ENCODE measurements at regions not wholly inside any gene's neighbourhood (a gene's known extent, or its start where the extent isn't known, plus 50 kb on each side); places are given as distances from the start of the nearest gene placed in this dataset.

DNA sequence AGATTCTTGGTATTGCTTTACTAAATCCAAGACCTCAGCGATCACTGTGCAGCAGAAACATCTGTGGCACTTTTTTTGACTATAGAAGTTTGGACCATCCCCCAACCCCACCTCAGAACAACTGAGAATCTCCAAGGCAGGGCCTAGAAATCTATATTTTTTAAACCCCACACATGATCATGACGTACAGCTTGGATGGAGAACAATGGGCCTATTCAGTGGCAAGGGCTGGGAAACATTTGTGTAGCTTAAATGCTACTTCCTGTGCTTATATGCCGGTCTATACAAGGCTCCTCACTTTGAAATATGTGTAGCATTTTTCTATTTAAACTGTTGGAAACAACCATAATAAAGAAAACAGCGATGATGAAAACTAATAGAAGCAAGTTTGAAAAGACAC, 55.1 kb upstream of the SPRED1 start:
- no peak for DNase-seq (ENCODE audit: low read depth, low spot score)
- no peak overlapping the region for H3K4me3 ChIP-seq (ENCODE audit: low read depth, low read length)
- in situ Hi-C loops (cut with HindIII; ENCODE audit: low sequenced_read_pairs), result no loop called here
- TF ChIP-seq, protein P1, sequence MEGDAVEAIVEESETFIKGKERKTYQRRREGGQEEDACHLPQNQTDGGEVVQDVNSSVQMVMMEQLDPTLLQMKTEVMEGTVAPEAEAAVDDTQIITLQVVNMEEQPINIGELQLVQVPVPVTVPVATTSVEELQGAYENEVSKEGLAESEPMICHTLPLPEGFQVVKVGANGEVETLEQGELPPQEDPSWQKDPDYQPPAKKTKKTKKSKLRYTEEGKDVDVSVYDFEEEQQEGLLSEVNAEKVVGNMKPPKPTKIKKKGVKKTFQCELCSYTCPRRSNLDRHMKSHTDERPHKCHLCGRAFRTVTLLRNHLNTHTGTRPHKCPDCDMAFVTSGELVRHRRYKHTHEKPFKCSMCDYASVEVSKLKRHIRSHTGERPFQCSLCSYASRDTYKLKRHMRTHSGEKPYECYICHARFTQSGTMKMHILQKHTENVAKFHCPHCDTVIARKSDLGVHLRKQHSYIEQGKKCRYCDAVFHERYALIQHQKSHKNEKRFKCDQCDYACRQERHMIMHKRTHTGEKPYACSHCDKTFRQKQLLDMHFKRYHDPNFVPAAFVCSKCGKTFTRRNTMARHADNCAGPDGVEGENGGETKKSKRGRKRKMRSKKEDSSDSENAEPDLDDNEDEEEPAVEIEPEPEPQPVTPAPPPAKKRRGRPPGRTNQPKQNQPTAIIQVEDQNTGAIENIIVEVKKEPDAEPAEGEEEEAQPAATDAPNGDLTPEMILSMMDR (IDR thresholded peaks at IDR 0.05; ENCODE audit: low read depth, low read length), result no peak

DNA sequence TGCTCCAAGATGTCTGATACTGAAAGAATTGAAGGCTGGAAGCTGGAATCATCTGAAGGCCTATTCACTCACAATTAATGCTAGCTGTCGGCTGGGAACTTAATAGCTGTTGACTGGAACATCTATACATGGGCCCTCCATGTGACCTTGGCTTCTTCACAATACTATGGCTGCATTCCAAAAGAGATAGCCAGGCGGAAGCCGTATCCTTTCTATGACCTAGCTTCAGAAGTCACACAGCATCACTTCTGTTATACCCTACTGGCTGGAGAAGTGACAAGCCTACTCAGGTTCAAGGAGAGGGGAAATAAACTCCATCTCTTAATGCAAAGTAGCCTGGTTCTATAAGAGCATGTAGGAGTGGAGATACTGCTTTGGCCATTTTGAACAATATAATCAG, 50.9 kb upstream of the SPRED1 start:
- in situ Hi-C loops (cut with HindIII; ENCODE audit: low sequenced_read_pairs), result no loop called here
- no peak overlapping the region for H3K4me3 ChIP-seq (ENCODE audit: low read depth, low read length)
- TF ChIP-seq, protein P1 (IDR thresholded peaks at IDR 0.05; ENCODE audit: low read depth, low read length), result no peak
- no peak for DNase-seq (ENCODE audit: low read depth, low spot score)

DNA sequence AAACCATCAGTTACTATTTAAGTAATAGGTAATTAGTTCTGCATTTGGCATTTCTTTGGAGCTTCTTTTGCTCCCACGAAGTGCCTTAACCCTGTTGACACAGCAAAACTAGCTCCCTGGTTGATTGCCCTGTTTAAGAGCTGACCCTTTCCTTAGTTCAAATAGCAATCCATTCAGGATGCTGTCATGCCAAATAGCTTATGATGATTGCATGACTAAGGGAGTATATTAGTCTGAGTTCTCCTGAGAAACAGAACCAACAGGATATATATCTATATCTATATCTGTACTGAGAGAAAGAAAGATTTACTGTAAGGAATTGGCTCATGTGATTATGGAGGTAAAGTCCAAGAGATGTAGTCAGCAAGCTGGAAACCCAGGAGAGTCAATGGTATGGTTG, 50.3 kb upstream of the SPRED1 start:
- in situ Hi-C loops (cut with HindIII; ENCODE audit: low sequenced_read_pairs), result no loop called here
- no peak overlapping the region for H3K4me3 ChIP-seq (ENCODE audit: low read depth, low read length)
- TF ChIP-seq, protein P1 (IDR thresholded peaks at IDR 0.05; ENCODE audit: low read depth, low read length), result no peak
- no peak for DNase-seq (ENCODE audit: low read depth, low spot score)

All from astrocyte of the spinal cord (primary cell).